A549 (cell line): ENCODE measurements at regions not wholly inside any gene's neighbourhood (a gene's known extent, or its start where the extent isn't known, plus 50 kb on each side); places are given as distances from the start of the nearest gene placed in this dataset.

Experiments used
- CEBPB ChIP-seq, 2 experiments: fragments of >200 bp in 1 of 2; sonication (Bioruptor Twin) in 1 of 2; formaldehyde crosslinking in 1 of 2; IDR thresholded peaks; 2 replicates each; pipeline ENCODE4 v1.6.1; 2012 to 2016
- CHD2 ChIP-seq: fragments of 150-350 bp; IDR thresholded peaks from 2 replicates; pipeline ENCODE4 v1.6.1; 2014; ENCODE audit warnings: low read length; ENCODE audit not compliant: partially characterized antibody
- CTCF ChIP-seq: fragments of >200 bp; sonication (Bioruptor Twin); formaldehyde crosslinking; IDR thresholded peaks from 3 replicates; pipeline ENCODE4 v1.5.1; 2016
- JUN ChIP-seq, 2 experiments: fragments of >200 bp; sonication (Bioruptor Twin); formaldehyde crosslinking; IDR thresholded peaks; 2 replicates in 1 of 2; 3 replicates in 1 of 2; pipeline ENCODE4 v1.6.1; 2016 to 2017
- MAFK ChIP-seq: fragments of 450-650 bp; IDR thresholded peaks from 2 replicates; pipeline ENCODE4 v1.6.1; 2014; ENCODE audit not compliant: partially characterized antibody
- PBX3 ChIP-seq: IDR thresholded peaks from 2 replicates; pipeline ENCODE4 v1.6.1; 2012
- POLR2A ChIP-seq: IDR thresholded peaks from 2 replicates; pipeline ENCODE4 v1.6.1; 2012; ENCODE audit warnings: mild to moderate bottlenecking, low read length
- RCOR1 ChIP-seq: fragments of 150-350 bp; IDR thresholded peaks from 2 replicates; pipeline ENCODE4 v1.6.1; 2014; ENCODE audit warnings: antibody characterized with exemption, low read length, low read depth
- REST ChIP-seq: fragments of 200-600 bp; sonication (generic); IDR thresholded peaks from 2 replicates; pipeline ENCODE4 v1.6.1; 2016; ENCODE audit warnings: antibody characterized with exemption, mild to moderate bottlenecking, moderate library complexity
- SMC3 ChIP-seq: fragments of >200 bp; sonication (Bioruptor Twin); formaldehyde crosslinking; IDR thresholded peaks from 3 replicates; pipeline ENCODE4 v1.6.1; 2018; ENCODE audit warnings: inconsistent platforms

GRCh38 chr22:19626042-19626587, 88.2 kb upstream of the SEPTIN5 start:
- no peak for TF ChIP-seq MAFK
- no peak for TF ChIP-seq POLR2A
- no peak for TF ChIP-seq CTCF
- no peak for TF ChIP-seq JUN (IDR thresholded peaks at IDR 0.05)
- no peak for TF ChIP-seq CHD2
- no peak for TF ChIP-seq SMC3
- TF ChIP-seq PBX3 = no peak
- no peak for TF ChIP-seq CEBPB (IDR thresholded peaks at IDR 0.05)
- no peak for TF ChIP-seq REST
- no peak for TF ChIP-seq RCOR1
